ENCODE measurements at regions not wholly inside any gene's neighbourhood (a gene's known extent, or its start where the extent isn't known, plus 50 kb on each side); places are given as distances from the start of the nearest gene placed in this dataset.

GRCh38 chr21:22889445-22889844 lies 1891.2 kb downstream of the NCAM2 start (continued):
- TF ChIP-seq CHD7 (IDR thresholded peaks at IDR 0.05; ENCODE audit: insufficient replicate concordance, low read length), result no peak
- TF ChIP-seq GABPA (IDR thresholded peaks at IDR 0.05; ENCODE audit: borderline replicate concordance, insufficient read depth, low read length), result no peak
- TF ChIP-seq ZNF274 (IDR thresholded peaks at IDR 0.05; ENCODE audit: borderline replicate concordance, extremely low read depth, low read length), result no peak

All from H1 (cell line).